ENCODE measurements at regions not wholly inside any gene's neighbourhood (a gene's known extent, or its start where the extent isn't known, plus 50 kb on each side); places are given as distances from the start of the nearest gene placed in this dataset.

DNA sequence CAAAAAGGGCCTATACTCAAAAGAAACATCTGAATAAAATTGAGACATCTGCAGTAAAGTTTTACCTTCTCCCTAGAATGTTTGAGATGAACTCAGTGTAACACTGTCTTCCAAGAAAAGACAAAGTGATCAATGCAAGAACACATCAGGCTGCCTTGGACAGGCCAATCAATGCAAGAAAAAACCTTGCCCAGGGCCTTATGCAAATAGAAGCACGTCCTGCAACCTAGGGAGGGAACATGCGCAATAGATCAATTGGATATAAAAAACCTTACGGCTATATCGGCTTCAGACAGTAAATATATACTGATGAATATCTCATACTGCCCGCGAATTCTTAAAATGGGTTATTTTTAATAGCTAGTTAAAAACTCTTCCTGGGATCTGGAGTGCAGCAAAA lies 66.4 kb upstream of the POU5F2 start:
- no peak for TF ChIP-seq EGR1 (IDR thresholded peaks at IDR 0.05)
- no peak for TF ChIP-seq RAD21 (IDR thresholded peaks at IDR 0.05; ENCODE audit: low read depth)
- TF ChIP-seq FOXM1 (IDR thresholded peaks at IDR 0.05; ENCODE audit: borderline replicate concordance, low read depth), result no peak
- no peak for TF ChIP-seq TCF12 (IDR thresholded peaks at IDR 0.05; ENCODE audit: low read depth)
- no peak for TF ChIP-seq NFIC (IDR thresholded peaks at IDR 0.05)
- no peak for TF ChIP-seq CREB1 (IDR thresholded peaks at IDR 0.05; ENCODE audit: low read depth)
- TF ChIP-seq MAX (IDR thresholded peaks at IDR 0.05), result no peak
- TF ChIP-seq EP300 (IDR thresholded peaks at IDR 0.05; ENCODE audit: borderline replicate concordance), result no peak
- TF ChIP-seq YY1 (IDR thresholded peaks at IDR 0.05; ENCODE audit: low read depth), result no peak

DNA sequence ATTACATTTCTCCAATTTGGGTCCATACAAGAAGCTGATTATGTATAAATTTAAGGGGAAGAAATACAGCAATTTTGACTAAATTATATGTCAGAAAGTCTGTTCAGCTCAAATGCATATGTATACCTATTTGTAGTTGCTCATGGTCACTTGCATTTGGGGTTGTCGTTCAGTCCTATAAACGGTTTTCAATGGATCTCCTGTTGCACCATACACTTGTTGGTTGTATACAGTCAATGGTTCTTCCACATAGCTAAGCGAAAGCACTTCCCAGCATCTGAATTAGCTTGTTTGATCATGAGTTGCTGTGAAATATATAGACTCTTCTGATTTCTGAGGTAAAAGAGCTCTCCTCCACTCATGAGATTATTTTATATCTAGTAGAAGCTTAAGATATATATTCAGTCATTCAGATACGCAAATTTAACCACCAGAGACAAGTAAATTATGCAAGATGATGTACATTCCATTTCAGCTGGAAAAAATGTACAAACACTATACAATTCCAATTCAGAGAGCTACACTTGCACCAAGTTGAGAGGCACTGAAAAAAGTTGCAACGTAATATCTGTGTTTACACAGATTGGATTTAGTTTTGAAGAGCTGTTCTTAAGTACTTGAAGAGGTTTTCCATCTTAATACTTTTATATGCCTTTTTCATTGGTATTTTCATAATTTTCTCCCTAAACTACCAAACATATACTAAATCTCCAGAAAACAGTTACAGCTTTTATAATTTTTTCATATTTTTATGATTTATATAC lies 64.4 kb upstream of the POU5F2 start:
- TF ChIP-seq TAF1 (IDR thresholded peaks at IDR 0.05; ENCODE audit: low read depth) (no peak), MAX (IDR thresholded peaks at IDR 0.05) (no peak), EGR1 (IDR thresholded peaks at IDR 0.05) (no peak), TCF12 (IDR thresholded peaks at IDR 0.05; ENCODE audit: low read depth) (no peak), TEAD4 (IDR thresholded peaks at IDR 0.05) (no peak), NFIC (IDR thresholded peaks at IDR 0.05) (no peak), CEBPB (IDR thresholded peaks at IDR 0.05) (no peak), REST (IDR thresholded peaks at IDR 0.05; ENCODE audit: low read depth) (no peak), ZBTB7A (IDR thresholded peaks at IDR 0.05; ENCODE audit: low read depth) (no peak), CREB1 (IDR thresholded peaks at IDR 0.05; ENCODE audit: low read depth) (no peak), FOXM1 (IDR thresholded peaks at IDR 0.05; ENCODE audit: borderline replicate concordance, low read depth) (no peak), EP300 (IDR thresholded peaks at IDR 0.05; ENCODE audit: borderline replicate concordance) (no peak), YY1 (IDR thresholded peaks at IDR 0.05; ENCODE audit: low read depth) (no peak)
- TF ChIP-seq, protein P1, sequence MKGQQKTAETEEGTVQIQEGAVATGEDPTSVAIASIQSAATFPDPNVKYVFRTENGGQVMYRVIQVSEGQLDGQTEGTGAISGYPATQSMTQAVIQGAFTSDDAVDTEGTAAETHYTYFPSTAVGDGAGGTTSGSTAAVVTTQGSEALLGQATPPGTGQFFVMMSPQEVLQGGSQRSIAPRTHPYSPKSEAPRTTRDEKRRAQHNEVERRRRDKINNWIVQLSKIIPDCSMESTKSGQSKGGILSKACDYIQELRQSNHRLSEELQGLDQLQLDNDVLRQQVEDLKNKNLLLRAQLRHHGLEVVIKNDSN (IDR thresholded peaks at IDR 0.05), result no peak

DNA sequence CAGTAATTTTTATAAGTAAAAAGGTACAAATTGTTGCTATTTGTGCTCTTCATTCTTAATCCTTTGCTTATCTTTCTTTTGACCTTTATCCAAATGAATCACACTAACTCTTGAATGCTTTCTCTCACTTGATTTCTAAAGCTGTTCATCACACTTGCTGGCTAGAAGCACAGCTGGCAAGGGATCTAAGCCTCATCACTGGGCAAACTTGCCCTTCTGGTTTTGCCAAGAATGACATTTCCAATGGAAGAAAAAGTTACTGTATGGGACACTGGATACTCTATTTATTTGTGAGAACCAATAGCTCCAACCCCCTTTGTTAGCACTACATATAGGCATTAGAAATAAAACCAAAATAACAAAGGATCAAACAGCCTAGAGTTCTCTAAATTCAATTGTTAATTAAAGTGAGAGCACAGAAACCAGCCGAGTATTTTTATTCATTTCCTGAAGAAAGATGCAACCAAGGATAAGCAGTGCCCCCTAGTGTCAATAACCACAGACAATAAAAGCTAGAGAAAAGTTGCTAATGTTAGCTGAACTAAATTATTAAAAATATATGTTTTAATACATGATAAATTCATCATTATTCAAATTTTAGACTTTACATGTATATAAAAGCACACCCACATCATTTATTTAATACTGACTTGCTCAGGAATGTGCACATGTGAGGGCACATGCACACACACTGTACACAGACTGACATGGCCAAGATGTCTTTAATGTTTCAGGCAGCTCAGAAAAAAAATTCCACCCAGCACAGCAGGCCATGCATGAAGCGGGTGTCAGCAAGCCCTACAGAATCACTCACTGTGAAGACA lies 59.8 kb upstream of the POU5F2 start:
- TF ChIP-seq RAD21 (IDR thresholded peaks at IDR 0.05; ENCODE audit: low read depth), result peak; percentile 74
- TF ChIP-seq NFIC (IDR thresholded peaks at IDR 0.05), result peak; percentile 80
- TF ChIP-seq TCF12 (IDR thresholded peaks at IDR 0.05; ENCODE audit: low read depth), result 0 out of 2 replicates have a peak, but pooled peaks have one; percentile 22
- peak; percentile 28; the same call in 1 of the 2 replicates for TF ChIP-seq FOXM1 (IDR thresholded peaks at IDR 0.05; ENCODE audit: borderline replicate concordance, low read depth)
- TF ChIP-seq REST (IDR thresholded peaks at IDR 0.05; ENCODE audit: low read depth), result no peak

- TF ChIP-seq REST (IDR thresholded peaks at IDR 0.05; ENCODE audit: low read depth) (no peak), YY1 (IDR thresholded peaks at IDR 0.05; ENCODE audit: low read depth) (no peak), FOXM1 (IDR thresholded peaks at IDR 0.05; ENCODE audit: borderline replicate concordance, low read depth) (no peak), EGR1 (IDR thresholded peaks at IDR 0.05) (no peak), TAF1 (IDR thresholded peaks at IDR 0.05; ENCODE audit: low read depth) (no peak)
Measured at GRCh38 chr5:93794954-93795353, 53.6 kb upstream of the POU5F2 start.
